Activated CD8-positive, alpha-beta memory T cell treated with anti-CD3 and anti-CD28 coated beads, Interleukin-2, amount 50 U/mL, for 4 hours (primary cell): ENCODE measurements at regions not wholly inside any gene's neighbourhood (a gene's known extent, or its start where the extent isn't known, plus 50 kb on each side); places are given as distances from the start of the nearest gene placed in this dataset.

Source experiments
- DNase-seq: peaks from one replicate; pipeline ENCODE4 v3.0.0-alpha.2; 2020

DNA sequence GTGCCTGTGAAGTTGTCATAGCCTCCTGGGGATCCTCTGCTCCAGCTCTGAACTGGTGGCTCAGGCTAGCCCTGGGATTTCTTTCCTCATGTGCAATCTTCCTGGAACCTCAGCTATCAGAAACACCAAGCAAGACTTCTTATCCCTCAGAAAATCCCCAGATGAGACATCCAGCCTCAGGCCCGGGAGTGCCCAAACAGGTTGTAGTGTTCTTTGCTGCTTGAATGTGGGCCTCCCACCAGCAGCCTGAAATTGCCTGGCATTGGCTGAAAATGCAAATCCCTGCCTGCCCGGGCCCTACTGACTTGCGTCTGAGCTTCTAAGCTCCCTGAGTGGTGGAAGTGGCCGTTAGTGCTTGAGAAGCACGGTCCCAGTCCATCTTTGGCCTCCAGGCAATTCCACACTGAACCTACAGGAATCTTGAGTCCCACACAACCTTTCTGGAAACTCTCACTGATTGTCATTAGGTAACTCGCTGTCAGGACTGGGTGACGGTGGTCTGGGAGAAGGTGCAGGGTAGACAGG, 146.8 kb downstream of the ZBTB18 start:
- no peak for DNase-seq

DNA sequence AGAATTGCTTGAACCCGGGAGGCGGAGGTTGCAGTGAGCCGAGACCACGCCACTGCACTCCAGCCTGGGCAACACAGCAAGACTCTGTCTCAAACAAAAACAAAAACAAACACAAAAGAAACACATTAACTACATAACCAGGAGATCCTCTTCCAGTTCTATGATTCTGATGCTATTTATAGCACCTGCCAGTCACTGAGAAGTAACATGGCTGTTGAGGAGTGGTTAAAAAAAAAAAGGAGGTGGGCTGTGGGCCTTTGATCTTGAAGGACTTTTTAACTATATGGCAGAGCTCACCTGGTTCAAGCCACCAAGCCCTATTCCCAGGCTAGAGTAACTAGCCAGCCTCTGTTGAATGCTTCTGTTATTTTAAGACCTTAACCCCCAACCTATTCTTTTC, 148.8 kb downstream of the ZBTB18 start:
- DNase-seq: no peak

DNA sequence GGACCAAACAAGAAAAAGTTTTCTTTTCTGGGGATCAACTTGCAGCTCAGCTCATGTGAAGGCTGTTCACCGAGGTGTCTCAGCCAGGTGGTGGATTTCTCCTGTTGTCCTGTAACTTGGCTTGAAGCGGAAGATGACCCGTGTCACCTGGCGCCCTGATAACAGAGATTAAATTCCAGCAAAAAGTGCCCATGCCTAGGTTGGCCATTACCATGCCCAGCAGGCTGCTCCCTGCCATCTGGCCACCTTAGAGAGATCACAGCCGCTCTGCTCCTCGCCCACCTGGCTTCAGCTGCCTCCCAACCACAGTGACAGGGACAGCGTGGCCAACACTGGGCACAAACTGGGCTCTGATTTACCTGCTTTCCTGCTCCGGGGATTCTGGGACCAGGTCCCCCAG, 149.5 kb downstream of the ZBTB18 start:
- DNase-seq: no peak

DNA sequence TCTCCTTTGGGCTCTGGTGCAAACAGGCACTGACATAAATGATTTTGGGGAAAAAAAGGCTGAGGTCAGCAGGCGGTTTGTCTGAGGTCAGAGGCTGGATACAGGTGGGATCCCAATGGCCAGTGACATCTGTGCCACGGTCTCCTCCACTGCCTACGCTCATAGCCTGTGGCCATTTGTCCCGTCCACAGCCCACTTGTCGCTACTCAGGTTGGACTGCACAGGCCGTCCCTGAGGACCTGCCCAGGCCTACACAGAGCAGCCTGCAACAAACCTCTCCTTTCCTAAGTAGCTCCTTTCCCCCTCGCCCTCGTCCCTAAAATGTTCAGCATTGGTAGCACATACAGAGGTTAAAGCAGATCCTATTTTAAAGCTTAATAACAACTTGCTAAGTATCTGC, 150.7 kb downstream of the ZBTB18 start:
- no peak for DNase-seq

DNA sequence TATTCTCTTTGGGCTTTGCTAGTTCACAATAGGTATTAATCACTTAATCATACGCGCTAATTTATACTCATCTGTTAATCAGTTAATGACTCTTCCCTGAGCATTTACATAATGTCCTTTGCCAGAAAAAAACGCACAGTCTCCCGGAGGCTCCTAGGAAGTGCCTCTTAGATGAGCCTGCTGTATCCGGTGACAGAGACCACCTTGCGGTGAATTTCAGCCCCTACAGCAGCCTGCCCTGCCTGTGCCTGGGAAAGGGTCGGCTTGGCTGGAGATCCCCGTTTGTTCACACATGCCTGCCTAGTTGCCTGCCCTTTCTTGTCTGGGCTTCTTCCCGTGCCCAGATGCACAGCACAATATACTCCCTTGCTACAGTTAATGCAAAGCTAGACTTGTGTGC, 152.9 kb downstream of the ZBTB18 start:
- DNase-seq: no peak

DNA sequence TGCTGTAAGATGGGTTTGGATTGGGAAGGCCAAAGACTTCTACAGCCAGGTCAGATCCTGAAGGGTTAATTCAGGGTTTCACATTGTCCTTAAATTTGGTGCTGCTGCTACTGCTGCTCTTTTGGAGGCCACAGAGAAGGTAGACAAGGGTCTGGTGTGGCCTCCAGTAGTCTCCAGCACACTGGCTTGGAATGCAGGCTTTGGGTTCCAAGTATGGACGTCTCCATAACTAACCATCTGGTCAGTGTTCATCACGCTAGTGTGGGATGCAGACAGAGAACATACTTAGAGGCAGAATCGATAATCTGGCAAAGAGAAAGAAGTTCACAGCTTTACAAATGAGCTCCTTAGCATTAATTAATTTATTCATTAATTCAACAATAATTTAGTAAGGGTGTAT, 154.1 kb downstream of the ZBTB18 start:
- no peak for DNase-seq

DNA sequence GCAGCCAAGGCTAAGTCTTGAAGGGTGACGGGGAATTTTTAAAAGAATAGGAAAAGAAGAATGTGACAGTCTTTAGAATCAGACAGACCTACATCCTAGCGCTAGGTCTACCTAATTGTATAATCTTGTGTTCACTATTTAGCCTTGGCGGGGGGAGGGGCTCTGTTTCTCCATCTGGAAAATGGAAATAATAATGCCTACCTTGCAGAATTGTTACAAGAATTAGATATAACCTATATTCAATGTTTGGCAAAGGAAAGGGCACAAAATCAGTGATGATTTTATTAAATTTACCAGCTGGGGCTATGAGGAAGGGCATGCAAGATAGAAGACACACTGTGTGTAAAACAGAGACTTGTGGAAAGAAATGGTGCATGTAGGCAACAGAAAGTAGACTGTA, 154.8 kb downstream of the ZBTB18 start:
- no peak for DNase-seq

DNA sequence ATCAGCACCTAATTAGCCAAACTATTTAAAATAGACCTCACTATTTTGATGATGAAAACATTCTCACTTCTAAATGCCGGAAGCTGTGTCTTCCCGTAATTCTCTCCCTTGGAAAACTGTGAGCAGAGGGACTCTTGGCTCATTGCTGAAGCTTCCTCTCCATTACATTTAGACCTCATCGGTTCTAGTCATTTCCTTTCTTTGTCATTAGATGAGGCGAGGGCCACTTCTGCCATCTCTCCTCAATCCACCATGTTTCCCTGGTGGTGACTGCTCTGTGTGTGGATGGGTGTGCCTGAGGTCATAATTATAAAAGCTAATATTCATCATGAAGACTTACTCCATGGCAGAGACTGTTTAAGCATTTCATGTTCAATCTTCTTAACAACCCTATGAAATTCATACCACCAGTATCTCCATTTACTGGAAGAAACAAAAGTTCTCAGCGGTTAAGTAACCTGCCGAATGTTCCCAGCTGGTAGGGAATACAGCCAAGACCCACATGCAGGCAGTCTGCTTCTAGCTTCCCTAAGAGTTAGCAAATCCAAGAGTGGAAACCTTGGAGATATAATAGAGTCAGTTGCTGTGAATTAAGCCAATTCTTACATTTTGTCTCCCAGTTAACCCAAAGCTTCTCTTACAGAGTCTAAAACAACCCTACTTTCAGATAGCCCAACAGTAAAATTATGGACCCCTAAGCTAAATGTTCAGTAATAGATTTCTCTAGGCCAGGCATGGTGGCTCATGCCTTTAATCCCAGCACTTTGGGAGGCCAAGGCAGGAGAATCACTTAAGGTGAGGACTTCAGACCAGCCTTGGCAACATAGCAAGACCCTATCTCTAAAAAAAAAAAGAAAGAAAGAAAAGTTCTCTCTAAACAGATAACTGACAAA, 156.2 kb downstream of the ZBTB18 start:
- no peak for DNase-seq

DNA sequence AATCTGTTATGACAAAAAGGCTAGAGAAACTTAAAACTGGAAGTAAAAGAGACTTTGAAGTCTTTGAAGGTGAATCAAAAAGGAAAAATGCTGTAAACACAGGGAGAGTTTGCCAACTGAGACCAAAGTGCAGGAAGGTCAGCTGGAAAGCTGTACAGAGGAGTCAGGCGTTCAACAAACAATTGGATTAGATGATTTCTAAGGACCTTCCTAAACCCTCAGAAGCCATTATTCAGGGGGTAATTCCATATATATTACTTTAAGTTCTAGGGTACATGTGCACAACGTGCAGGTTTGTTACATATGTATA, 156.8 kb downstream of the ZBTB18 start:
- no peak for DNase-seq

DNA sequence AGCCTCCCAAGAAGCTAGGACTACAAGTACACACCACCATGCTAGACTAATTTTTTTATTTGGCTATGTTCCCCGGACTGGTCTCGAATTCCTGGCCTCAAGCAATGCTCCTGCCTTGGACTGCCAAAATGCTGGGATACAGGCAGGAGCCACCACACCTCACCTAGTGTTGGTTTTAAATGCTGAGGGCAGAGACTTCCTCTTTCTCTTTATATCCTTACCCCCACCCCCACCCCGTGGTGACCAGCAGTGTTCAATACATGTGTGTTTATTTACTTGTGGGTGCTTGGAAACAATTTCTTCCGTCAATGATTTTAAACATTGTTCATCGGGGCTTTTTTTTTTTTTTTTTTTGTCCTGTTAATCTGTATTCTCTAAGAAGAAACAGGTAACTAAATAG, 158.9 kb downstream of the ZBTB18 start:
- no peak for DNase-seq

DNA sequence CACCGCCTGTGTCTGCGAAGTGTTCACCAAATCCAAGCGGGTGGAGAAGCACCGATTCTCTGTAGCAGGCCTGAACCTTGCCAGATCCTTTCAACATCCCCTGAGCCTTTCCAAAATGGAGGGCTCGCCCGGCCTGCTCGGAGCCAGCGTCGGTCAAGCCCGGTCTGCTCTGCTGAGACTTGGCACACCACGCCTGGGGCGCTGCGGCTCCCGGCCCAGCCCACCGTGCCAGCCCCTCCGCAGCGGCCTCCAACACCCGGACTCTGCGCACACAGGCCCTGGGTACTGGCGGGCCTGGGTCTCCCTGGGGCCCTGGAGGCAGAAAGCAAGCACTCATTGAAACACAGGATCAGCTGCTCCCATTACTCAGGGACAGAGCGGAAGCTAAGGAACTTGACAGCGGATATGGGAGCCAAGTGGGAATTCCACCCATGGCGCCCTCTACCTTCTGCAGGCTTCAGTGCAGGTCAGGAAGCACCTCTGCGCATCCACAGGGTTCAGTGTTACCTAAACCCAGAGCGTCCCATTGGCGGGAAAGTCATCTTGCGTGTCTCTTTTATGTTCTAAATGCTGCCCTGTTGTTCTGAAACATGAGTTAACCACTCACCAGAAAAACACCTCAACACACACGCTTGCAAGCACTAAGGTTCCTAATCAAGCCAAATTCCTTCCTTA, 159.9 kb downstream of the ZBTB18 start:
- DNase-seq: no peak

DNA sequence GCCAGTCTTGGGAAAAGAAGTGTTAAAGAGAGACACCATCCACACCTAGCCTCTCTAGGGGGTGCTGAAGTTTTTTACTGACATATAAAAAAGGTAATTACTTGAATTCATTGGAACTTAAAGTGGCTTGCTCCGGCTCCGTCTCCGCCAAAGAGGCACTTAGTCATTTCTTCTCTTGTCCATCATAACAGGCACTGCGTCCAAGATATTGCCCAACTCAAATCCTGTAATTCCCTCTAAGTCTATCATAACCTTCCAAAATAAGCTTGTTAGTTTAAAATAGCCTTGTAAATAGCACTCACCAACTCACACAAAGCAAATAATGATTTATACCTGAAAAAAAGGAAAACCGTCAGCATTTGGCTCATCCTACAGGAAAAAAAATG, 160.5 kb downstream of the ZBTB18 start:
- no peak for DNase-seq

DNA sequence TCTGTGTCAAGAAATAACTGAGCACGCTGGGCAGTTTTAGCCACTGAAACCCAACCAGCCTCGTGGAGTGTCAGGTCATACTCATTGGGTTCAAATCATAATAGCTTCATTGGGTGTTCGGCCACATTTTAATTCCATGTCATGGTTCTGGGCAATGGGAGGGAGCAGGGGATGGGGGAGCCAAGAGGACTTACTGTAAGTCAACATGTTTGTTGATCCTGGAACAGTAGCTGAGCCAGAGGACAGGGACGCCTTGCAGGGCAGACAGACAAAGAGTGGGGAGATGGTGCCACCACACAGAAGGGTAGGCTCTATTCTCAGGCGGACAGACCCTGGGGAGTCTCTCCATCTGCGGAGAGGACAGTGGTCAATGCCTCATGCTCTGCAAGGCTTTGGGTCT, 161.1 kb downstream of the ZBTB18 start:
- DNase-seq: no peak

DNA sequence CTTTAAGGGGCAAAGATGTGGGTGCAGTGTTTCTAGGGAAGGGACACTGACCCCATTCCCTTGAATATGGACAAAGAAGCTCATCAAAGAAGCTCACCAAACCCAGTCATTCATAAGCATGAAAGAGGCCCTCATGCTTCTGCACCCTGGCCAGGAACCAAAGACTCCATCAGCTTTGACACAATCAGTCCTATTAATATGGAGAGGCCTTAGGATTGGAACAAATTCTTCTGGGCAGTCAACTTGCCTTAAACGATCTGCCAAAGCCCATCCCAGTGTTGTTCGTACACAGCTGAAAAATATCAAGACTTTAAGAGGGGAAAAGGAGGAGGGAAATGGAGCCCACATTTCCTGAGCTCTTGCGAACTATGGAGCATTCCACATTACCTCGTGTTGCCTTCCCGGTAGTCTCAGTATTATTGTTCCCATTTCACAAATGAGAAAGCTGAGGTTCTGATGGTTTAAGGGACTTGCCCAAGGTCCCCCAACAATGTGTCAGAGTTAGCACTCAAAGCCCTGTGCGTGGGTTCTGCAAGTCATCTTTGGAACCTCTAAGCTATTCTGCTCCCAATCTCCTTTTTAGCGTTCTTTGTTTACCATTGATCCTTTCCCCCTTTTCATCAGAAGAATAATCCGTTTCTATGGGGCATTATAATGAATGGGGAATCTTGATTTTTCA, 161.9 kb downstream of the ZBTB18 start:
- DNase-seq: no peak

DNA sequence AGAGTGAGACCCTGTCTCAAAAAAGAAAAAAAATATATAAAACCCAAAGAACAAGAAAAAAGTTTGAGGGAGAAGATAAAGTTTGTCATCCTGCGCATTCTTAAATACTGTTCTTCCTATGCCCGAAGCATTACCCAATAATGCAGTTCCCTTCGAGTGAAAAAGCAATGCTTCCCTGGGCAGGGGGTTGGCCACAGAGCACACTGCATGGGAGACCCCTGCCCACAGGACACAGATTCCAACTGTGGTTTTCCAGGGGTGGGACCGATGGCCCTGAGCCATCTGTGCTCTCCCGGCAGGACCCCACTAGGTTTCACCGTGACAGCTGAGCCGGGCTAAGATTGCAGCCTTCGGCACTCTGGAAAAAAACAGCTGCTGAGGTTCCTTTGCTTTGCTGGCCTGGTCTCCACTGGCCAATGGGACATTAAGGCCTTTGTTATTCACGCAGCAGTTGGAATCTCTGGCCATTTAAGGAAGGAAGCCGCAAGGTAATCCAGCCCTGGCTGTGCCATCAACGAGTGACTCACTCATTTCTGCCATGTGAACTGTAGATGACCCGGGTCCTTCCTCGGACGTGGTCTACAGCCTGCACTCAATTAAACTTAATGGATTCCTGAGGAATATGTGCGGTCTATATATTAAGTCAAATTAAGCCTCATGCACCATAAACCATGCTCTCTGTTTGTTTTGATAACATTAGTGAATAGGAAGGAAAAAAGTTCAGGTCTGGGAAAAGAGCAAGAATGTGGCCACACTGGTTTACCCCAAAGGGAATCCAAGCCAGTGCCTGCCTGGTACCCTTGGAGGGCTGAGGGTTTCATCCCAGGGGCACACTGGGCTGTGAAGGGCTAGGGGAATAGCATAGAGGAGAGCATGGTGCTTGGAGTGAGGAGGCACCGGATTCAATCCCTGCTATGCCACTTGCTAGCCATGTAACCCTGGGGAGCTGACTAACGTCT, 163.2 kb downstream of the ZBTB18 start:
- DNase-seq: no peak

DNA sequence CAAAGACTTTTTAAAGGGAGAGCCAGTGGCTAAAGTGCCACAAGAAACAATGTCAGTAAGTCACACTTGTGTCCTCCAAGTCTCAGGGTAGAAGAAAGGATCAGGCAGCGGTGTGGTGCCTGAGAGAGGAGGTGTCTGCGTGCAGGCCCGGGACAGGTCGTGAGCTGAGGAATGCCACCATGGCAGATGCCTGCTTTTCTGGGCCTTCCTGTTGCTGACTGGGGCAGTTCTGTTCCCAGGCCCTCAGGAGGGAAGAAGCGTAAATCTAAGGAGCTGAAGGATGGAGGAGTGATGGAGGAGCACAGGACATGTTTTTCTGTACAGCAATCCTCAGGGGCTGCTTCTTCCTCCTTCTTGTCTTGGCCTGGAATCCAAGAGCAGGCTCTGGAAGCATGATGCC, 165.8 kb downstream of the ZBTB18 start:
- no peak for DNase-seq

DNA sequence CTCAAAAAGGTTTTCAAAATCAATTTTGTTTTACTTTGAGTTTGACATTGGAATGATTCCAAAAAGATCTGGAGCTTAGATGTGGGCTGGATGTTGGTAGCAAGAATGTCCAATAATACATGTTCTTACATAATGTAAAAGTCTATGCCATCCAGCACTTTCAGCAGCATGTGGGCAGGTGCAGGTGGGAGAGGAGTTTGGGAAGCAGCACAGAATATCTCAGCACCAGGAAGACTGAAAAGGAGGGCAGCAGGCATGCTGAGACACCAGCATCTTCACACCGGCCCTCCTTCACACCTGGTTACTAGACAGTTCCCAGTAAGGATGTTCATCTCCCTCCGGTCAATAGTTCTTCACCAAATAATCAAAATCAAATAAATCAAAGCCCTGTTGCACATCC, 166.6 kb downstream of the ZBTB18 start:
- DNase-seq: no peak

DNA sequence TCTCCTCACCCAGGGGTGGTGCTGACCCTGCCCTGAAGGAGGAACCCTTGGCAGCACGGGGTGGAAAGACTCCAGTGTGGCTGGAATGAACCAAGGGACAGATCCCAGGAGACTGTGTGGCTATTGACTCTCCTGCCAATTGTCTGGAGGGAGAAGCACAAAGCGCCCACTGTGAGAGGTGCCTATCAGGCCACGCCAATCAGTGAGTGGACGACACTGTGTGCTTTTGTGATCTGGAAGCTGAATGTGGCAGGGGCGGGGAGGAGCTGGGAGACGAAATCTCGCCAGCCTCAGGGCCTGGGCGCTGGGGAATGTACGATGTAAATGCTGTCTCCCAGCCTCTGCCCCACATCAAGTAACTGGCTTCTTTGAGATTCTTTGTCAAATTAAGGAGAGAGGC, 167.1 kb downstream of the ZBTB18 start:
- DNase-seq: no peak

DNA sequence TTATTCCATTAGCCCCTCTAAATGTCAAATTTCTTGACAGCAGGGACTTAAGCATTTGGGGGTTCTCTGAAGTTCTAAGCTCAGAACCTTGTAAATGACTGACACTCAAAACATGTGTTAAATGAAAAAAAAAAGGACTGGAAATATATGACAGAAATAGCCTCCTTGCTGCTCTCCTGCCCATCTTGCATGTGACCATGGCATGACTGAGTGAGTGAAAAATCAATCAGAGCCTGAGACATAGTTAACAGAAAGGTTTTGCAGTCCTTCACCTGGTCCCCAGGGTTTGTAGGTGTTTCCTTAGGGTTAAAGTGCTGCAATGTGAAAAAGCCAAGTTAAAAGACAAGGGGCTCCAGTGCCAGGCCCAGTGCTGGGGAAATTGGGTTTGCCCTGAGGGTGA, 168.1 kb downstream of the ZBTB18 start:
- DNase-seq: no peak

DNA sequence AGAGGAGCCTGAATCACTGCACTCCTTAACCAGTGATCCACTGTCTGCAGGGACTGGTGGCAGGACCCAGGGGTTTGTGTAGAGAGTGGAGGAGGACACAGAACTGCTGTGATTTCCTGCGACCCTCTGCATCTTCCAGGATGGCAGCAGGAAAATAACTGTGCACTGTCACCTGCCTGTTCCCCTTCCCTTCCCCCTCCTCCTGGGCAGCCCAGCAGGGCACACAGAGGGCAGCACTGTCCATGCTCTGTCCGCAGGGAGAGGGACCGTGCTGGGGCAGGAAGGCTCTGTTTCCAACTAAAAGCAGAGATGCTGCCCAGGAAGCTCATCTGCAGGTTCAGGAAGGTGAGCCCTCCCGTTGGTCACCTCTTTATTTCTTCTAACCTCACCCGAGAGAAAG, 168.7 kb downstream of the ZBTB18 start:
- DNase-seq: no peak

DNA sequence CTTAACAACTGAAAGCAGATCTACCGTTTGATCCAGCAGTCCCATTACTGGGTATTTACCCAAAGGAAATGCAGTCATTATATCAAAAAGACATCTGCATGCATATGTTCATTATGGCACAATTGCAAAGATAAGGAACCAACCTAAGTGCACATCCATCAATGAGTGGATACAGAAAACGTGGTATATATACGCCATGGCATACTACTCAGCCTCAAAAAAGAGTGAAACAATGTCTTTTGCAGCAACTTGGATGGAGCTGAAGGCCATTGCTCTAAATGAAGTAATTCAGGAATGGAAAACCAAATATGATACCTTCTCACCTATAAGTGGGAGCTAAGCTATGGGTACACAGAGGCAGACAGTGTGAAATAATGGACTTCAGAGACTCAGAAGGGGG, 169.3 kb downstream of the ZBTB18 start:
- no peak for DNase-seq

DNA sequence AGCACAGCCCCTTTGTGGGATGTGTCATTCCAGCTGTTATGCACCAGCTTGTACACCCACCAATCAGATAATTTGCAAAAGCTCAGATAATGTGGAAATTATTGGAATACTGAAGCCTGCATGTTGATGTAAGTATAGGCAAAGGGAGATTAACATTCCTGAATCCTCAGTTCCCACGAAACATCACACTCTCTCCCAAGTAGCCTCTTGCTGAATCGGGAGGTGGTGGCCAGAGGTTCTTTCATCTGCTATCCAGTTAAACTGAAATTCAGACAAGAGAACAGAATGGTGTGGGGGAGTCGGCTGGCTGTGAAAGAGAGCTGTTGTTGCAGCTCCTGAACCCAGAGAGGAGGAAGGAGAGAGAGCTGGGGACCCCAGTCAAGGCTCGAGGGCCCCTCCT, 170.9 kb downstream of the ZBTB18 start:
- DNase-seq: no peak
